GM12865 (cell line): ENCODE measurements at regions not wholly inside any gene's neighbourhood (a gene's known extent, or its start where the extent isn't known, plus 50 kb on each side); places are given as distances from the start of the nearest gene placed in this dataset.
"Not testable (repeated sequence)": the region's sequence is repeated elsewhere in the genome, so short reads cannot be mapped to it uniquely, and the experiment has no call there.

Source experiments
- DNase-seq: peaks from one replicate; pipeline ENCODE4 v3.0.0; 2010; ENCODE audit warnings: low read depth
- H3K4me3 ChIP-seq: 2 replicates; pipeline ENCODE4 v1.5.1; 2011; ENCODE audit warnings: mild to moderate bottlenecking, low read depth, low read length, control low read depth
- TF ChIP-seq, protein P1 (sequence below): IDR thresholded peaks from 2 replicates; pipeline ENCODE4 v1.5.1; 2011; ENCODE audit warnings: low read length, control low read depth, low read depth, inconsistent platforms; ENCODE audit not compliant: insufficient read depth; ENCODE audit errors: missing control alignments

DNA sequence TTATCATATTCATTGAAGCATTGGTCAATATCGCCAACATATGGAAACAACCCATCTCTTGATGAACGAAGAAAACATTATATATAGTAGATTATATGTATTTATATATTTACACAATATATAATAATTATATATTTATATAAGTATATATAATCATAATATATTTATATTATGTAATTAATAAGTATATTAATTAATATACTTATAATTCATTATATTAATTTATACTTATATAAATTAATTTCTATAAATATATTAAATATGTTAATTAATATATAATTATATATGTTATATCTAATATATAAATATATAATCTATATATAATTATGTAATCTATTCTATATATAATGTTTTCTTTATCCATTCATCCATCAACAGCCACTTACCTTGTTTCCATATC is 69.0 kb upstream of the SRD5A3 start:
- DNase-seq: no peak
- TF ChIP-seq, protein P1, sequence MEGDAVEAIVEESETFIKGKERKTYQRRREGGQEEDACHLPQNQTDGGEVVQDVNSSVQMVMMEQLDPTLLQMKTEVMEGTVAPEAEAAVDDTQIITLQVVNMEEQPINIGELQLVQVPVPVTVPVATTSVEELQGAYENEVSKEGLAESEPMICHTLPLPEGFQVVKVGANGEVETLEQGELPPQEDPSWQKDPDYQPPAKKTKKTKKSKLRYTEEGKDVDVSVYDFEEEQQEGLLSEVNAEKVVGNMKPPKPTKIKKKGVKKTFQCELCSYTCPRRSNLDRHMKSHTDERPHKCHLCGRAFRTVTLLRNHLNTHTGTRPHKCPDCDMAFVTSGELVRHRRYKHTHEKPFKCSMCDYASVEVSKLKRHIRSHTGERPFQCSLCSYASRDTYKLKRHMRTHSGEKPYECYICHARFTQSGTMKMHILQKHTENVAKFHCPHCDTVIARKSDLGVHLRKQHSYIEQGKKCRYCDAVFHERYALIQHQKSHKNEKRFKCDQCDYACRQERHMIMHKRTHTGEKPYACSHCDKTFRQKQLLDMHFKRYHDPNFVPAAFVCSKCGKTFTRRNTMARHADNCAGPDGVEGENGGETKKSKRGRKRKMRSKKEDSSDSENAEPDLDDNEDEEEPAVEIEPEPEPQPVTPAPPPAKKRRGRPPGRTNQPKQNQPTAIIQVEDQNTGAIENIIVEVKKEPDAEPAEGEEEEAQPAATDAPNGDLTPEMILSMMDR: no peak
- no peak overlapping the region for H3K4me3 ChIP-seq

GRCh38 chr4:55278316-55278715 is 67.7 kb upstream of the SRD5A3 start:
- H3K4me3 ChIP-seq: no peak overlapping the region
- DNase-seq: no peak
- TF ChIP-seq, protein P1: no peak

DNA sequence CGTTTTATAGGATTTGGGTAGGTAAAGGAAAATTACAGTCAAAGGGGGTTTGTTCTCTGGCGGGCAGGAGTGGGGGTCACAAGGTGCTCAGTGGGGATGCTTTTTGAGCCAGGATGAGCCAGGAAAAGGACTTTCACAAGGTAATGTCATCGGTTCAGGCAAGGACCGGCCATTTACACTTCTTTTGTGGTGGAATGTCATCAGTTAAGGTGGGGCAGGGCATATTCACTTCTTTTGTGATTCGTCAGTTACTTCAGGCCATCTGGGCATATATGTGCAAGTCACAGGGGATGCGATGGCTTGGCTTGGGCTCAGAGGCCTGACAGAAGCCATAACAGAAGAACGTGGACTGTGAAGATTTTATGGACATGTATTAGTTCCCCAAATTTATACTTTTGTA is 65.6 kb upstream of the SRD5A3 start:
- not testable (repeated sequence) for H3K4me3 ChIP-seq, DNase-seq

GRCh38 chr4:55281118-55281683 is 64.8 kb upstream of the SRD5A3 start:
- not testable (repeated sequence) for H3K4me3 ChIP-seq, DNase-seq

DNA sequence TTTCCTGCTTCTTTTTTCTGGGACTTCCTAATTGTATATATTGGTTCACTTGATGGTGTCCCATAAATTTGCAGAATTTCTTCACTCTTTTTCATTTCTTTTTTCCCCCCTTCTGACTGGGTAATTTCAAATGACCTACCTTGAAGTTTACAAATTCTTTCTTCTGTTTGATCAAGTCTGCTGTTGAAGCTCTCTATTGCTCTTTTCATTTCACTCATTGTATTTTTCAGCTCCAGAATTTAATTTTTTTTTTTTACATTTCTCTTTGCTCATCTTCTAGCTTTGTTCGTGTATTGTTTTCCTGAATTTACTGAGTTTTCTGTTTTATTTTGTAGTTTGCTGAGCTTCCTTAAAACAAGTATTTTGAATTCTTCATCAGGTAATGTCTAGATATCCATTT is 61.7 kb upstream of the SRD5A3 start:
- TF ChIP-seq, protein P1: no peak
- DNase-seq: no peak
- H3K4me3 ChIP-seq: no peak overlapping the region

GRCh38 chr4:55291227-55291640 is 54.8 kb upstream of the SRD5A3 start:
- no peak overlapping the region for H3K4me3 ChIP-seq
- DNase-seq: no peak
- TF ChIP-seq, protein P1: no peak

GRCh38 chr4:55296096-55296495 is 49.9 kb upstream of the SRD5A3 start:
- TF ChIP-seq, protein P1: no peak
- no peak for DNase-seq
- H3K4me3 ChIP-seq: no peak overlapping the region
